ENCODE measurements at regions not wholly inside any gene's neighbourhood (a gene's known extent, or its start where the extent isn't known, plus 50 kb on each side); places are given as distances from the start of the nearest gene placed in this dataset.
A peak's percentile ranks its signal among the peaks of the same experiment; 100 is the strongest.

GRCh38 chr1:30110846-30111245, 612.5 kb downstream of the MATN1 start:
- no peak for DNase-seq
- no peaks in the 10 kb centered on the region for H3K4me1 ChIP-seq
- no peaks in the 10 kb centered on the region for H3K9me3 ChIP-seq
- H3K36me3 ChIP-seq = no peaks in the 10 kb centered on the region
- intact Hi-C loops (cut with DNase I; ENCODE audit: low total_unique reads) = no loop called here
- no peak overlapping the region for H3K27ac ChIP-seq
- no peak for TF ChIP-seq CTCF (IDR thresholded peaks at IDR 0.05)
- H3K27me3 ChIP-seq = peaks cover 0 to 61% of the 10 kb centered on the region in 2 donors
- H3K4me3 ChIP-seq = no peak overlapping the region

GRCh38 chr1:30109853-30110252, 613.5 kb downstream of the MATN1 start:
- Histone ChIP-seq H3K9me3 (no peaks in the 10 kb centered on the region), H3K4me3 (no peak overlapping the region), H3K4me1 (no peaks in the 10 kb centered on the region), H3K27me3 (peaks cover 0 to 63% of the 10 kb centered on the region in 2 donors), H3K27ac (no peak overlapping the region), H3K36me3 (no peaks in the 10 kb centered on the region)
- no peak for DNase-seq
- TF ChIP-seq CTCF (IDR thresholded peaks at IDR 0.05) = no peak
- intact Hi-C loops (cut with DNase I; ENCODE audit: low total_unique reads) = no loop called here

- intact Hi-C loops (cut with DNase I; ENCODE audit: low total_unique reads) = no loop called here
- H3K4me3 ChIP-seq = no peak overlapping the region
- H3K4me1 ChIP-seq = no peaks in the 10 kb centered on the region
- no peaks in the 10 kb centered on the region for H3K36me3 ChIP-seq
- H3K27ac ChIP-seq = no peak overlapping the region
- no peaks in the 10 kb centered on the region for H3K9me3 ChIP-seq
- DNase-seq = no peak
- TF ChIP-seq CTCF (IDR thresholded peaks at IDR 0.05) = no peak
- H3K27me3 ChIP-seq = peaks cover 0 to 62% of the 10 kb centered on the region in 2 donors
These were observed 615.2 kb downstream of the MATN1 start for GRCh38 chr1:30108186-30108585.

- H3K27ac ChIP-seq = no peak overlapping the region
- no peak for DNase-seq
- H3K4me3 ChIP-seq = no peak overlapping the region
- peak in 1 of 2 experiments; percentile 38 for TF ChIP-seq CTCF (IDR thresholded peaks at IDR 0.05)
- H3K9me3 ChIP-seq = no peaks in the 10 kb centered on the region
- intact Hi-C loops (cut with DNase I; ENCODE audit: low total_unique reads) = no loop called here
- no peaks in the 10 kb centered on the region for H3K36me3 ChIP-seq
- no peaks in the 10 kb centered on the region for H3K4me1 ChIP-seq
- peaks cover 0 to 65% of the 10 kb centered on the region in 2 donors for H3K27me3 ChIP-seq
These were observed 617.3 kb downstream of the MATN1 start for GRCh38 chr1:30106125-30106524.

GRCh38 chr1:30104551-30104950, 618.8 kb downstream of the MATN1 start:
- intact Hi-C loops (cut with DNase I; ENCODE audit: low total_unique reads) = no loop called here
- no peaks in the 10 kb centered on the region for H3K36me3 ChIP-seq
- no peaks in the 10 kb centered on the region for H3K9me3 ChIP-seq
- H3K4me3 ChIP-seq = no peak overlapping the region
- TF ChIP-seq CTCF (IDR thresholded peaks at IDR 0.05) = no peak
- no peaks in the 10 kb centered on the region for H3K4me1 ChIP-seq
- peaks cover 0 to 62% of the 10 kb centered on the region in 2 donors for H3K27me3 ChIP-seq
- no peak overlapping the region for H3K27ac ChIP-seq
- DNase-seq = no peak

Measured in tibial artery (tissue), 4 donors.